ENCODE measurements at regions not wholly inside any gene's neighbourhood (a gene's known extent, or its start where the extent isn't known, plus 50 kb on each side); places are given as distances from the start of the nearest gene placed in this dataset.

GRCh38 chr20:17036541-17036940 is 190.3 kb upstream of the PCSK2 start:
- Histone ChIP-seq H3K27ac (ENCODE audit: extremely low read depth, low read depth, low read length) (no peak overlapping the region), H3K4me1 (ENCODE audit: control insufficient read depth, insufficient read depth, low read length) (no peaks in the 10 kb centered on the region), H3K4me3 (ENCODE audit: low read depth, low read length) (no peak overlapping the region), H3K36me3 (ENCODE audit: control insufficient read depth in 2 of 2, insufficient read depth in 1 of 2, low read length in 2 of 2) (no peaks in the 10 kb centered on the region), H3K9me3 (ENCODE audit: control insufficient read depth, insufficient read depth, low read depth, low read length) (no peaks in the 10 kb centered on the region)
- TF ChIP-seq ZNF341 (tag by site-specific recombination; IDR thresholded peaks at IDR 0.05; ENCODE audit: low read depth) (no peak), KLF16 (tag by site-specific recombination; IDR thresholded peaks at IDR 0.05) (no peak), ZNF426 (tag by site-specific recombination; IDR thresholded peaks at IDR 0.05) (no peak), SCRT2 (tag by site-specific recombination; IDR thresholded peaks at IDR 0.05) (no peak), ZIC2 (tag by site-specific recombination; IDR thresholded peaks at IDR 0.05) (no peak)
- ChIA-PET CTCF (no interaction called here), POLR2A (no interaction called here)

GRCh38 chr20:17042122-17042521 is 184.7 kb upstream of the PCSK2 start:
- no peak overlapping the region for H3K27ac ChIP-seq (ENCODE audit: extremely low read depth, low read depth, low read length)
- H3K9me3 ChIP-seq (ENCODE audit: control insufficient read depth, insufficient read depth, low read depth, low read length): no peaks in the 10 kb centered on the region
- H3K4me1 ChIP-seq (ENCODE audit: control insufficient read depth, insufficient read depth, low read length): no peaks in the 10 kb centered on the region
- no peak for TF ChIP-seq ZNF112 (tag by site-specific recombination; IDR thresholded peaks at IDR 0.05)
- TF ChIP-seq KLF9 (tag by site-specific recombination; IDR thresholded peaks at IDR 0.05; ENCODE audit: low read depth): no peak
- TF ChIP-seq ZBTB11 (tag by site-specific recombination; conservative IDR thresholded peaks at IDR 0.05; ENCODE audit: low read depth): no peak
- no peak for TF ChIP-seq MZF1 (tag by site-specific recombination; IDR thresholded peaks at IDR 0.05; ENCODE audit: borderline replicate concordance)
- no peak for TF ChIP-seq ZNF555 (tag by site-specific recombination; conservative IDR thresholded peaks at IDR 0.05)
- no peak for TF ChIP-seq ZSCAN30 (tag by site-specific recombination; IDR thresholded peaks at IDR 0.05)
- POLR2A ChIA-PET: no interaction called here
- CTCF ChIA-PET: no interaction called here
- H3K4me3 ChIP-seq (ENCODE audit: low read depth, low read length): no peak overlapping the region
- H3K36me3 ChIP-seq (ENCODE audit: control insufficient read depth in 2 of 2, insufficient read depth in 1 of 2, low read length in 2 of 2): no peaks in the 10 kb centered on the region

- H3K9me3 ChIP-seq (ENCODE audit: control insufficient read depth, insufficient read depth, low read depth, low read length): no peaks in the 10 kb centered on the region
- H3K36me3 ChIP-seq (ENCODE audit: control insufficient read depth in 2 of 2, insufficient read depth in 1 of 2, low read length in 2 of 2): no peaks in the 10 kb centered on the region
- POLR2A ChIA-PET: no interaction called here
- H3K4me3 ChIP-seq (ENCODE audit: low read depth, low read length): no peak overlapping the region
- no peak overlapping the region for H3K27ac ChIP-seq (ENCODE audit: extremely low read depth, low read depth, low read length)
- CTCF ChIA-PET: no interaction called here
- H3K4me1 ChIP-seq (ENCODE audit: control insufficient read depth, insufficient read depth, low read length): no peaks in the 10 kb centered on the region
- no peak for TF ChIP-seq ZBTB17 (tag by site-specific recombination; IDR thresholded peaks at IDR 0.05)
- no peak for TF ChIP-seq ATF2 (tag by site-specific recombination; IDR thresholded peaks at IDR 0.05; ENCODE audit: low read depth)
- TF ChIP-seq ZNF510 (tag by site-specific recombination; IDR thresholded peaks at IDR 0.05; ENCODE audit: insufficient replicate concordance): no peak
- no peak for TF ChIP-seq ZNF549 (tag by site-specific recombination; IDR thresholded peaks at IDR 0.05)
- no peak for TF ChIP-seq ZNF423 (tag by site-specific recombination; IDR thresholded peaks at IDR 0.05)
- TF ChIP-seq ZNF138 (tag by site-specific recombination; IDR thresholded peaks at IDR 0.05; ENCODE audit: borderline replicate concordance): no peak
- TF ChIP-seq HOXD13 (CRISPR knock-in tag; IDR thresholded peaks at IDR 0.05; ENCODE audit: borderline replicate concordance): no peak
- TF ChIP-seq ZNF433 (tag by site-specific recombination; IDR thresholded peaks at IDR 0.05; ENCODE audit: low read depth): no peak
- TF ChIP-seq ZNF560 (tag by site-specific recombination; IDR thresholded peaks at IDR 0.05; ENCODE audit: borderline replicate concordance): no peak
- no peak for TF ChIP-seq OVOL3 (tag by site-specific recombination; IDR thresholded peaks at IDR 0.05)
- TF ChIP-seq TSHZ1 (tag by site-specific recombination; IDR thresholded peaks at IDR 0.05; ENCODE audit: borderline replicate concordance): no peak
- no peak for TF ChIP-seq ZNF449 (tag by site-specific recombination; IDR thresholded peaks at IDR 0.05)
- TF ChIP-seq MZF1 (tag by site-specific recombination; IDR thresholded peaks at IDR 0.05; ENCODE audit: borderline replicate concordance): no peak
Observed at GRCh38 chr20:17043323-17043722, 183.5 kb upstream of the PCSK2 start.

Data from HEK293 (cell line).